Astrocyte of the spinal cord (primary cell): ENCODE measurements at regions not wholly inside any gene's neighbourhood (a gene's known extent, or its start where the extent isn't known, plus 50 kb on each side); places are given as distances from the start of the nearest gene placed in this dataset.

Experiments used
- DNase-seq: peaks from one replicate; pipeline ENCODE4 v3.0.0; 2011; ENCODE audit warnings: low read depth, low spot score
- H3K4me3 ChIP-seq: 2 replicates; pipeline ENCODE4 v1.5.1; 2011; ENCODE audit warnings: low read depth, mild to moderate bottlenecking, low read length, moderate library complexity
- CTCF ChIP-seq: IDR thresholded peaks from 2 replicates; pipeline ENCODE4 v1.5.1; 2012; ENCODE audit warnings: low read depth, mild to moderate bottlenecking, low read length, inconsistent platforms
- in situ Hi-C: cut with HindIII; loops from 2 replicates; pipeline ENCODE4 v1.10.0; 2017; ENCODE audit warnings: low sequenced_read_pairs

GRCh38 chr10:71060476-71061426 lies 151.6 kb upstream of the UNC5B start:
- DNase-seq: no peak
- no peak for TF ChIP-seq CTCF
- no peak overlapping the region for H3K4me3 ChIP-seq
- in situ Hi-C loops: no loop called here

- in situ Hi-C loops: no loop called here
- TF ChIP-seq CTCF: no peak
- H3K4me3 ChIP-seq: no peak overlapping the region
- DNase-seq: no peak
These were observed 150.9 kb upstream of the UNC5B start for GRCh38 chr10:71061472-71061871.

- in situ Hi-C loops: no loop called here
- no peak overlapping the region for H3K4me3 ChIP-seq
- no peak for DNase-seq
- no peak for TF ChIP-seq CTCF
These were observed 150.2 kb upstream of the UNC5B start for GRCh38 chr10:71062156-71062555.

- no peak overlapping the region for H3K4me3 ChIP-seq
- no peak for DNase-seq
- no peak for TF ChIP-seq CTCF
- in situ Hi-C loops: no loop called here
These were observed 149.0 kb upstream of the UNC5B start for GRCh38 chr10:71063401-71063800.

GRCh38 chr10:71064413-71065118 lies 147.8 kb upstream of the UNC5B start:
- TF ChIP-seq CTCF: peak; percentile 5
- no peak overlapping the region for H3K4me3 ChIP-seq
- in situ Hi-C loops: no loop called here
- DNase-seq: no peak

- no peak for TF ChIP-seq CTCF
- in situ Hi-C loops: no loop called here
- no peak for DNase-seq
- H3K4me3 ChIP-seq: no peak overlapping the region
These were observed 146.7 kb upstream of the UNC5B start for GRCh38 chr10:71065659-71066058.
